ENCODE measurements at regions not wholly inside any gene's neighbourhood (a gene's known extent, or its start where the extent isn't known, plus 50 kb on each side); places are given as distances from the start of the nearest gene placed in this dataset.

DNA sequence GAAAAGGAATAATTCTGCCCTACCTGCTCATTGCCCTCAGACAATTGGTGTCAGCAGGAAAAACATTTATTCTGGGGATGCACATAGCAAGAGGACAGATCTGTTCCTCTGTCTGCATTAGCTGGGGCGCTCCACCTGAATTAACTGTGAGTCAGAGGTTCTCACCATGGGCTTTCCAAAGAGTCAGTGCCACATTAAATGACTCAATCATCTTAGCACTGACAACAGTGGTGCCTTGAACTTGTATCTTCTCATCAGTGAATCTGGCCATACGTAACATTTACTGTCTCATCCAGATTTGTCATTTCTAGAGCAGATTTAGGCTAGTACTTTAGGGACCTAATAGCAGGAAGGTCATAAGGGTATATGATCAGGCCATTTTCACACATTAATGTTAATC, 358.1 kb upstream of the CRIM1 start:
- DNase-seq: no peak
- H3K27me3 ChIP-seq (ENCODE audit: insufficient read depth): peaks cover 5% of the 10 kb centered on the region
- H3K36me3 ChIP-seq (replicated peaks in 1 of 2; ENCODE audit: control insufficient read depth in 1 of 2, insufficient read depth in 2 of 2, low read length in 1 of 2): no peaks in the 10 kb centered on the region
- H3K79me2 ChIP-seq (ENCODE audit: insufficient read depth): no peaks in the 10 kb centered on the region
- no peaks in the 10 kb centered on the region for H3K4me1 ChIP-seq (ENCODE audit: control insufficient read depth in 1 of 2, insufficient read depth in 2 of 2, low read depth in 1 of 2, low read length in 1 of 2)
- no peaks in the 10 kb centered on the region for H4K20me1 ChIP-seq (ENCODE audit: insufficient read depth)
- no peak overlapping the region for H3K9ac ChIP-seq
- H3K27ac ChIP-seq (ENCODE audit: low read depth in 2 of 2, low read length in 1 of 2): no peak overlapping the region
- H3K9me2 ChIP-seq: no peaks in the 10 kb centered on the region; the same call in 1 of the 2 replicates
- no peak overlapping the region for H3K4me2 ChIP-seq
- TF ChIP-seq TCF12 (IDR thresholded peaks at IDR 0.05) (no peak), JUND (IDR thresholded peaks at IDR 0.05) (no peak), FOXM1 (IDR thresholded peaks at IDR 0.05; ENCODE audit: low read depth) (no peak), MEF2A (IDR thresholded peaks at IDR 0.05; ENCODE audit: borderline replicate concordance, low read depth) (no peak), GATA2 (CRISPR knock-in tag; IDR thresholded peaks at IDR 0.05) (no peak), TEAD4 (IDR thresholded peaks at IDR 0.05; ENCODE audit: borderline replicate concordance, insufficient read depth) (no peak), FOSL2 (IDR thresholded peaks at IDR 0.05; ENCODE audit: borderline replicate concordance, low read depth) (no peak), FOXJ3 (CRISPR knock-in tag; IDR thresholded peaks at IDR 0.05) (no peak), SIN3A (IDR thresholded peaks at IDR 0.05; ENCODE audit: borderline replicate concordance, low read depth, low read length) (no peak)
- TF ChIP-seq, protein P1, sequence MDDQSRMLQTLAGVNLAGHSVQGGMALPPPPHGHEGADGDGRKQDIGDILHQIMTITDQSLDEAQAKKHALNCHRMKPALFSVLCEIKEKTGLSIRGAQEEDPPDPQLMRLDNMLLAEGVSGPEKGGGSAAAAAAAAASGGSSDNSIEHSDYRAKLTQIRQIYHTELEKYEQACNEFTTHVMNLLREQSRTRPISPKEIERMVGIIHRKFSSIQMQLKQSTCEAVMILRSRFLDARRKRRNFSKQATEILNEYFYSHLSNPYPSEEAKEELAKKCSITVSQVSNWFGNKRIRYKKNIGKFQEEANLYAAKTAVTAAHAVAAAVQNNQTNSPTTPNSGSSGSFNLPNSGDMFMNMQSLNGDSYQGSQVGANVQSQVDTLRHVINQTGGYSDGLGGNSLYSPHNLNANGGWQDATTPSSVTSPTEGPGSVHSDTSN (IDR thresholded peaks at IDR 0.05): no peak
- TF ChIP-seq, protein P2, sequence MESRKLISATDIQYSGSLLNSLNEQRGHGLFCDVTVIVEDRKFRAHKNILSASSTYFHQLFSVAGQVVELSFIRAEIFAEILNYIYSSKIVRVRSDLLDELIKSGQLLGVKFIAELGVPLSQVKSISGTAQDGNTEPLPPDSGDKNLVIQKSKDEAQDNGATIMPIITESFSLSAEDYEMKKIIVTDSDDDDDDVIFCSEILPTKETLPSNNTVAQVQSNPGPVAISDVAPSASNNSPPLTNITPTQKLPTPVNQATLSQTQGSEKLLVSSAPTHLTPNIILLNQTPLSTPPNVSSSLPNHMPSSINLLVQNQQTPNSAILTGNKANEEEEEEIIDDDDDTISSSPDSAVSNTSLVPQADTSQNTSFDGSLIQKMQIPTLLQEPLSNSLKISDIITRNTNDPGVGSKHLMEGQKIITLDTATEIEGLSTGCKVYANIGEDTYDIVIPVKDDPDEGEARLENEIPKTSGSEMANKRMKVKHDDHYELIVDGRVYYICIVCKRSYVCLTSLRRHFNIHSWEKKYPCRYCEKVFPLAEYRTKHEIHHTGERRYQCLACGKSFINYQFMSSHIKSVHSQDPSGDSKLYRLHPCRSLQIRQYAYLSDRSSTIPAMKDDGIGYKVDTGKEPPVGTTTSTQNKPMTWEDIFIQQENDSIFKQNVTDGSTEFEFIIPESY (IDR thresholded peaks at IDR 0.05; ENCODE audit: borderline replicate concordance, low read depth): no peak
- TF ChIP-seq, protein P3, sequence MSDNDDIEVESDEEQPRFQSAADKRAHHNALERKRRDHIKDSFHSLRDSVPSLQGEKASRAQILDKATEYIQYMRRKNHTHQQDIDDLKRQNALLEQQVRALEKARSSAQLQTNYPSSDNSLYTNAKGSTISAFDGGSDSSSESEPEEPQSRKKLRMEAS (IDR thresholded peaks at IDR 0.05; ENCODE audit: low read depth): no peak
- TF ChIP-seq, protein P4, sequence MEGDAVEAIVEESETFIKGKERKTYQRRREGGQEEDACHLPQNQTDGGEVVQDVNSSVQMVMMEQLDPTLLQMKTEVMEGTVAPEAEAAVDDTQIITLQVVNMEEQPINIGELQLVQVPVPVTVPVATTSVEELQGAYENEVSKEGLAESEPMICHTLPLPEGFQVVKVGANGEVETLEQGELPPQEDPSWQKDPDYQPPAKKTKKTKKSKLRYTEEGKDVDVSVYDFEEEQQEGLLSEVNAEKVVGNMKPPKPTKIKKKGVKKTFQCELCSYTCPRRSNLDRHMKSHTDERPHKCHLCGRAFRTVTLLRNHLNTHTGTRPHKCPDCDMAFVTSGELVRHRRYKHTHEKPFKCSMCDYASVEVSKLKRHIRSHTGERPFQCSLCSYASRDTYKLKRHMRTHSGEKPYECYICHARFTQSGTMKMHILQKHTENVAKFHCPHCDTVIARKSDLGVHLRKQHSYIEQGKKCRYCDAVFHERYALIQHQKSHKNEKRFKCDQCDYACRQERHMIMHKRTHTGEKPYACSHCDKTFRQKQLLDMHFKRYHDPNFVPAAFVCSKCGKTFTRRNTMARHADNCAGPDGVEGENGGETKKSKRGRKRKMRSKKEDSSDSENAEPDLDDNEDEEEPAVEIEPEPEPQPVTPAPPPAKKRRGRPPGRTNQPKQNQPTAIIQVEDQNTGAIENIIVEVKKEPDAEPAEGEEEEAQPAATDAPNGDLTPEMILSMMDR (IDR thresholded peaks at IDR 0.05): no peak
- H3K4me3 ChIP-seq (ENCODE audit: low read depth in 2 of 2, low read length in 1 of 2): no peak overlapping the region
- WGBS (ENCODE audit: low lambda C conversion rate): 3% methylated on average over 2 of the region's 2 CpGs
- CTCF ChIA-PET: no interaction called here
- POLR2A ChIA-PET: no interaction called here
- H2AFZ ChIP-seq (ENCODE audit: low read depth): no peak overlapping the region
- no peaks in the 10 kb centered on the region for H3F3A ChIP-seq (replicated peaks; ENCODE audit: insufficient read depth)
- no peaks in the 10 kb centered on the region; the same call in 1 of the 2 replicates for H3K9me3 ChIP-seq

DNA sequence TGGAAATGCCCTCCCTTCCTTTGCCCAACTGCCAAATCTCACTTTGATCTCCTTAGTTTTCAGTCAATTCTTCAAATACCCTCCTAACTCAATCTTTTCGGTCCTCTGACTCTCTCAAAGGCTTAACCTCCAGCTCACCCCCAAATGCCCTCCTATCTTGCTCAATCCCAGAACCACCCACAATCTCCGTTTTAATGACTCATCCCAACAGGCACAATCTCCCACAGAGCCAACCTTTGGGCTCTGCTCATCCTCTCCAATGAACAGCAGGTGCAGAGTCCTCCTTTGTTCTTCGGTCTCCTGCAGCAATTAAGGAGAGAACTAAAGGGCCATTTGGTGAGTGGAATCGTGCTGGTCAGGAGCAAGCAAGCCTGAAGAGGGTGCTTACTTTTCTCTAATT, 366.1 kb upstream of the CRIM1 start:
- H3K9me2 ChIP-seq: no peaks in the 10 kb centered on the region; the same call in 1 of the 2 replicates
- no peaks in the 10 kb centered on the region for H3K79me2 ChIP-seq (ENCODE audit: insufficient read depth)
- H3K9ac ChIP-seq: no peak overlapping the region
- H3K9me3 ChIP-seq: no peaks in the 10 kb centered on the region; the same call in 1 of the 2 replicates
- H4K20me1 ChIP-seq (ENCODE audit: insufficient read depth): no peaks in the 10 kb centered on the region
- no peak overlapping the region for H2AFZ ChIP-seq (ENCODE audit: low read depth)
- no peak overlapping the region for H3K4me3 ChIP-seq (ENCODE audit: low read depth in 2 of 2, low read length in 1 of 2)
- ChIA-PET CTCF (no interaction called here), POLR2A (no interaction called here)
- no peaks in the 10 kb centered on the region; the same call in 1 of the 2 replicates for H3K27me3 ChIP-seq (ENCODE audit: insufficient read depth)
- H3K36me3 ChIP-seq (replicated peaks in 1 of 2; ENCODE audit: control insufficient read depth in 1 of 2, insufficient read depth in 2 of 2, low read length in 1 of 2): no peaks in the 10 kb centered on the region
- DNase-seq: no peak
- 2% methylated on average over 4 of the region's 4 CpGs for WGBS (ENCODE audit: low lambda C conversion rate)
- no peak overlapping the region for H3K27ac ChIP-seq (ENCODE audit: low read depth in 2 of 2, low read length in 1 of 2)
- no peaks in the 10 kb centered on the region for H3K4me1 ChIP-seq (ENCODE audit: control insufficient read depth in 1 of 2, insufficient read depth in 2 of 2, low read depth in 1 of 2, low read length in 1 of 2)
- no peak overlapping the region for H3K4me2 ChIP-seq
- TF ChIP-seq, protein P5, sequence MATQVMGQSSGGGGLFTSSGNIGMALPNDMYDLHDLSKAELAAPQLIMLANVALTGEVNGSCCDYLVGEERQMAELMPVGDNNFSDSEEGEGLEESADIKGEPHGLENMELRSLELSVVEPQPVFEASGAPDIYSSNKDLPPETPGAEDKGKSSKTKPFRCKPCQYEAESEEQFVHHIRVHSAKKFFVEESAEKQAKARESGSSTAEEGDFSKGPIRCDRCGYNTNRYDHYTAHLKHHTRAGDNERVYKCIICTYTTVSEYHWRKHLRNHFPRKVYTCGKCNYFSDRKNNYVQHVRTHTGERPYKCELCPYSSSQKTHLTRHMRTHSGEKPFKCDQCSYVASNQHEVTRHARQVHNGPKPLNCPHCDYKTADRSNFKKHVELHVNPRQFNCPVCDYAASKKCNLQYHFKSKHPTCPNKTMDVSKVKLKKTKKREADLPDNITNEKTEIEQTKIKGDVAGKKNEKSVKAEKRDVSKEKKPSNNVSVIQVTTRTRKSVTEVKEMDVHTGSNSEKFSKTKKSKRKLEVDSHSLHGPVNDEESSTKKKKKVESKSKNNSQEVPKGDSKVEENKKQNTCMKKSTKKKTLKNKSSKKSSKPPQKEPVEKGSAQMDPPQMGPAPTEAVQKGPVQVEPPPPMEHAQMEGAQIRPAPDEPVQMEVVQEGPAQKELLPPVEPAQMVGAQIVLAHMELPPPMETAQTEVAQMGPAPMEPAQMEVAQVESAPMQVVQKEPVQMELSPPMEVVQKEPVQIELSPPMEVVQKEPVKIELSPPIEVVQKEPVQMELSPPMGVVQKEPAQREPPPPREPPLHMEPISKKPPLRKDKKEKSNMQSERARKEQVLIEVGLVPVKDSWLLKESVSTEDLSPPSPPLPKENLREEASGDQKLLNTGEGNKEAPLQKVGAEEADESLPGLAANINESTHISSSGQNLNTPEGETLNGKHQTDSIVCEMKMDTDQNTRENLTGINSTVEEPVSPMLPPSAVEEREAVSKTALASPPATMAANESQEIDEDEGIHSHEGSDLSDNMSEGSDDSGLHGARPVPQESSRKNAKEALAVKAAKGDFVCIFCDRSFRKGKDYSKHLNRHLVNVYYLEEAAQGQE (IDR thresholded peaks at IDR 0.05; ENCODE audit: low read depth, low read length): no peak
- no peak for TF ChIP-seq NRF1 (IDR thresholded peaks at IDR 0.05; ENCODE audit: low read depth, low read length)
- no peak for TF ChIP-seq CHD2 (IDR thresholded peaks at IDR 0.05; ENCODE audit: low read length, partially characterized antibody)
- TF ChIP-seq TCF12 (IDR thresholded peaks at IDR 0.05): no peak
- TF ChIP-seq, protein P6, sequence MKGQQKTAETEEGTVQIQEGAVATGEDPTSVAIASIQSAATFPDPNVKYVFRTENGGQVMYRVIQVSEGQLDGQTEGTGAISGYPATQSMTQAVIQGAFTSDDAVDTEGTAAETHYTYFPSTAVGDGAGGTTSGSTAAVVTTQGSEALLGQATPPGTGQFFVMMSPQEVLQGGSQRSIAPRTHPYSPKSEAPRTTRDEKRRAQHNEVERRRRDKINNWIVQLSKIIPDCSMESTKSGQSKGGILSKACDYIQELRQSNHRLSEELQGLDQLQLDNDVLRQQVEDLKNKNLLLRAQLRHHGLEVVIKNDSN (IDR thresholded peaks at IDR 0.05; ENCODE audit: borderline replicate concordance, low read depth): no peak
- no peaks in the 10 kb centered on the region for H3F3A ChIP-seq (replicated peaks; ENCODE audit: insufficient read depth)

Data from SK-N-SH (cell line).